H1 (cell line): ENCODE measurements at regions not wholly inside any gene's neighbourhood (a gene's known extent, or its start where the extent isn't known, plus 50 kb on each side); places are given as distances from the start of the nearest gene placed in this dataset.

ENCODE experiments used
- CTCF ChIA-PET: fragments of 300-600 bp; sonication (Branson Sonifier 250); formaldehyde crosslinking; loops from one replicate; lab custom pipeline; 2021; ENCODE audit not compliant: partially characterized antibody; lab: Charles Lee
- POLR2A ChIA-PET: fragments of 300-600 bp; sonication (Branson Sonifier 250); formaldehyde crosslinking; loops from one replicate; lab custom pipeline; 2021; ENCODE audit warnings: inconsistent platforms; ENCODE audit not compliant: partially characterized antibody; lab: Charles Lee
- DNase-seq, 2 experiments: peaks; one replicate each; pipeline versions ENCODE4 v3.0.0 to v3.0.0-alpha.2; 2010 to 2022; ENCODE audit warnings: low spot score in 2 of 2, low read depth in 1 of 2, mixed read lengths in 1 of 2
- FAIRE-seq: peaks from 2 replicates; lab custom pipeline; 2011; peaks lifted over from hg19 to GRCh38; lab: Jason Lieb, UNC
- H2AFZ ChIP-seq: 2 replicates; pipeline ENCODE4 v1.8.1; 2012; ENCODE audit warnings: low read length, inconsistent platforms
- H2AK5ac ChIP-seq: 2 replicates; pipeline ENCODE4 v1.6.1; 2013; ENCODE audit warnings: low read depth, low read length
- H2BK120ac ChIP-seq: replicated peaks from 2 replicates; pipeline ENCODE3; 2013; ENCODE audit warnings: low read depth, low read length, inconsistent platforms
- H2BK12ac ChIP-seq: 2 replicates; pipeline ENCODE4 v1.6.1; 2013; ENCODE audit warnings: low read depth, low read length
- H2BK15ac ChIP-seq: 2 replicates; pipeline ENCODE4 v1.6.1; 2013; ENCODE audit warnings: low read length
- H2BK20ac ChIP-seq: 2 replicates; pipeline ENCODE4 v1.6.1; 2013; ENCODE audit warnings: low read length
- H2BK5ac ChIP-seq: 2 replicates; pipeline ENCODE4 v1.6.1; 2013; ENCODE audit warnings: low read depth, low read length
- H3K14ac ChIP-seq: 2 replicates; pipeline ENCODE4 v1.6.1; 2013; ENCODE audit warnings: inconsistent platforms; ENCODE audit not compliant: insufficient read length
- H3K18ac ChIP-seq: 2 replicates; pipeline ENCODE4 v1.6.1; 2013; ENCODE audit warnings: low read length; ENCODE audit errors: extremely low read depth
- H3K23ac ChIP-seq: 2 replicates; pipeline ENCODE4 v1.6.1; 2013; ENCODE audit warnings: inconsistent platforms; ENCODE audit not compliant: insufficient read length
- H3K23me2 ChIP-seq: 2 replicates; pipeline ENCODE4 v1.6.1; 2013; ENCODE audit warnings: low read depth, low read length
- H3K27ac ChIP-seq: 2 replicates; pipeline ENCODE4 v1.6.1; 2011; ENCODE audit warnings: low read depth, low read length, inconsistent platforms
- H3K27me3 ChIP-seq, 4 experiments: replicated peaks in 1 of 4; 1 replicate in 1 of 4; 2 replicates in 3 of 4; pipeline versions ENCODE4 v1.6.1 to v1.8.1; 2011 to 2013; ENCODE audit warnings: low read length in 3 of 4, mild to moderate bottlenecking in 3 of 4, inconsistent platforms in 2 of 4, mixed read lengths in 2 of 4, moderate library complexity in 1 of 4; ENCODE audit not compliant: control insufficient read depth in 3 of 4, insufficient read depth in 3 of 4; ENCODE audit errors: extremely low read depth in 1 of 4
- H3K36me3 ChIP-seq, 4 experiments: 2 replicates each; pipeline versions ENCODE4 v1.6.1 to v1.8.1; 2011 to 2013; ENCODE audit warnings: mild to moderate bottlenecking in 4 of 4, low read length in 3 of 4, moderate library complexity in 2 of 4, control low read depth in 1 of 4, inconsistent platforms in 1 of 4; ENCODE audit not compliant: insufficient read depth in 4 of 4, control insufficient read depth in 2 of 4
- H3K4ac ChIP-seq: replicated peaks from 2 replicates; pipeline ENCODE3; 2013; ENCODE audit warnings: low read length, low read depth, mixed read lengths, inconsistent platforms; ENCODE audit not compliant: insufficient read length
- H3K4me1 ChIP-seq, 4 experiments: replicated peaks in 1 of 4; 1 replicate in 1 of 4; 2 replicates in 3 of 4; pipeline versions ENCODE4 v1.6.1 to v1.8.1; 2011 to 2013; ENCODE audit warnings: low read length in 3 of 4, inconsistent platforms in 2 of 4, mixed read lengths in 1 of 4; ENCODE audit not compliant: insufficient read depth in 4 of 4, control insufficient read depth in 3 of 4
- H3K4me2 ChIP-seq, 2 experiments: 2 replicates each; pipeline versions ENCODE4 v1.6.1 to v1.8.1; 2011 to 2013; ENCODE audit warnings: low read depth in 2 of 2, low read length in 2 of 2, control low read depth in 1 of 2, inconsistent platforms in 1 of 2, mild to moderate bottlenecking in 1 of 2; ENCODE audit not compliant: insufficient read depth in 1 of 2
- H3K4me3 ChIP-seq, 4 experiments: fragments of 200-600, 300-600 bp in 1 of 4; sonication (generic), shearing (Covaris generic), sonication (Bioruptor Twin) in 1 of 4; 2 replicates each; pipeline versions ENCODE4 v1.5.1 to v1.8.1; 2011 to 2016; ENCODE audit warnings: low read length in 4 of 4, low read depth in 3 of 4, control low read depth in 2 of 4, inconsistent platforms in 2 of 4, mild to moderate bottlenecking in 2 of 4, mixed read lengths in 1 of 4, moderate library complexity in 1 of 4; ENCODE audit not compliant: insufficient read depth in 2 of 4; ENCODE audit errors: extremely low read depth in 1 of 4
- H3K56ac ChIP-seq: replicated peaks from 2 replicates; pipeline ENCODE3; 2013; ENCODE audit warnings: low read depth, mild to moderate bottlenecking, mixed read lengths, low read length, inconsistent platforms; ENCODE audit not compliant: insufficient read length
- H3K79me1 ChIP-seq: 2 replicates; pipeline ENCODE4 v1.6.1; 2013; ENCODE audit warnings: low read depth, low read length, control low read depth
- H3K79me2 ChIP-seq, 2 experiments: 2 replicates each; pipeline versions ENCODE4 v1.6.1 to v1.8.1; 2012 to 2013; ENCODE audit warnings: low read length in 2 of 2, mild to moderate bottlenecking in 2 of 2, inconsistent platforms in 1 of 2; ENCODE audit not compliant: insufficient read depth in 2 of 2, control insufficient read depth in 1 of 2
- H3K9ac ChIP-seq, 4 experiments: replicated peaks in 1 of 4; 1 replicate in 1 of 4; 2 replicates in 3 of 4; pipeline versions ENCODE4 v1.6.1 to v1.8.1; 2011 to 2013; ENCODE audit warnings: low read depth in 3 of 4, low read length in 3 of 4, control low read depth in 2 of 4, mild to moderate bottlenecking in 2 of 4, moderate library complexity in 2 of 4, inconsistent platforms in 1 of 4; ENCODE audit errors: extremely low read depth in 1 of 4
- H3K9me3 ChIP-seq, 2 experiments: 2 replicates each; pipeline versions ENCODE4 v1.6.1 to v1.8.1; 2012 to 2013; ENCODE audit warnings: mild to moderate bottlenecking in 2 of 2, moderate library complexity in 2 of 2, control low read depth in 1 of 2, inconsistent platforms in 1 of 2, low read depth in 1 of 2, low read length in 1 of 2, mixed read lengths in 1 of 2; ENCODE audit not compliant: insufficient read depth in 2 of 2
- H4K20me1 ChIP-seq, 2 experiments: replicated peaks in 1 of 2; 2 replicates each; pipeline versions ENCODE3 to v1.8.1; 2011 to 2013; ENCODE audit warnings: inconsistent platforms in 2 of 2, low read length in 2 of 2, mild to moderate bottlenecking in 1 of 2; ENCODE audit not compliant: insufficient read depth in 2 of 2, control insufficient read depth in 1 of 2
- H4K5ac ChIP-seq: 2 replicates; pipeline ENCODE4 v1.6.1; 2013; ENCODE audit warnings: low read length, low read depth, mixed read lengths, inconsistent platforms; ENCODE audit not compliant: insufficient read length
- H4K8ac ChIP-seq: 2 replicates; pipeline ENCODE4 v1.8.0; 2013; ENCODE audit warnings: mild to moderate bottlenecking, moderate library complexity, low read length, inconsistent platforms; ENCODE audit not compliant: insufficient read depth; ENCODE audit errors: extremely low read depth
- H4K91ac ChIP-seq: replicated peaks from 2 replicates; pipeline ENCODE3; 2013; ENCODE audit warnings: low read length, mixed read lengths, inconsistent platforms; ENCODE audit not compliant: insufficient read length
- ASH2L ChIP-seq: fragments of 200-600, 300-600 bp; sonication (generic); IDR thresholded peaks from one replicate; pipeline ENCODE4 v1.7.1; 2017; ENCODE audit warnings: low read length
- EGR1 ChIP-seq: IDR thresholded peaks from 2 replicates; pipeline ENCODE4 v1.6.1; 2011; ENCODE audit warnings: low read depth, low read length, borderline replicate concordance
- GABPA ChIP-seq: IDR thresholded peaks from 2 replicates; pipeline ENCODE4 v1.6.1; 2011; ENCODE audit warnings: mild to moderate bottlenecking, low read length, moderate library complexity, borderline replicate concordance; ENCODE audit not compliant: insufficient read depth
- HDAC2 ChIP-seq, 2 experiments: fragments of 300-600 bp in 1 of 2; sonication (generic) in 1 of 2; IDR thresholded peaks; 2 replicates each; pipeline ENCODE4 v1.6.1; 2011 to 2012; ENCODE audit warnings: low read depth in 2 of 2, low read length in 2 of 2, mild to moderate bottlenecking in 2 of 2, moderate library complexity in 2 of 2, borderline replicate concordance in 1 of 2, inconsistent platforms in 1 of 2
- HDAC6 ChIP-seq: IDR thresholded peaks from one replicate; pipeline ENCODE4 v1.7.1; 2012; ENCODE audit warnings: low read depth, mild to moderate bottlenecking, inconsistent platforms, low read length, moderate library complexity
- NANOG ChIP-seq: IDR thresholded peaks from 2 replicates; pipeline ENCODE4 v1.6.1; 2011; ENCODE audit warnings: low read length, low read depth, mild to moderate bottlenecking, inconsistent platforms; ENCODE audit not compliant: insufficient read depth, poor library complexity, severe bottlenecking
- POLR2A ChIP-seq, 2 experiments: IDR thresholded peaks; 1 replicate in 1 of 2; 2 replicates in 1 of 2; pipeline ENCODE4 v1.6.1; 2011; ENCODE audit warnings: low read depth in 2 of 2, low read length in 2 of 2, mild to moderate bottlenecking in 2 of 2; ENCODE audit errors: control extremely low read depth in 1 of 2
- POLR2AphosphoS5 ChIP-seq: IDR thresholded peaks from 2 replicates; pipeline ENCODE4 v1.6.1; 2011; ENCODE audit warnings: low read depth, low read length
- RNF2 ChIP-seq: fragments of 200-900, 300-1000 bp; sonication (generic); IDR thresholded peaks from 2 replicates; pipeline ENCODE4 v1.7.1; 2016; ENCODE audit warnings: borderline replicate concordance, low read depth, mild to moderate bottlenecking, antibody characterized with exemption, low read length; ENCODE audit not compliant: poor library complexity, severe bottlenecking; ENCODE audit errors: missing control alignments
- SIRT6 ChIP-seq: IDR thresholded peaks from one replicate; pipeline ENCODE4 v1.7.1; 2012; ENCODE audit warnings: low read length, inconsistent platforms
- SIX5 ChIP-seq: IDR thresholded peaks from 2 replicates; pipeline ENCODE4 v1.6.1; 2011; ENCODE audit warnings: mild to moderate bottlenecking, low read depth, low read length
- TAF1 ChIP-seq: IDR thresholded peaks from 2 replicates; pipeline ENCODE4 v1.6.1; 2011; ENCODE audit warnings: mild to moderate bottlenecking, low read depth, low read length
- TCF12 ChIP-seq: IDR thresholded peaks from 2 replicates; pipeline ENCODE4 v1.6.1; 2011; ENCODE audit warnings: low read depth, mild to moderate bottlenecking, low read length
- WGBS, 2 experiments: shearing (Covaris generic) in 1 of 2; methylation state at CpG; one replicate each; pipeline versions ENCODE4 v1.1.6 to v1.1.7; 2013 to 2015; ENCODE audit warnings: low lambda C conversion rate in 2 of 2, mixed read lengths in 2 of 2, inconsistent platforms in 1 of 2, low coverage in 1 of 2, missing lambda C conversion rate in 1 of 2; ENCODE audit not compliant: insufficient replicate concordance in 2 of 2, insufficient coverage in 1 of 2, insufficient read length in 1 of 2; ENCODE audit errors: extremely low coverage in 1 of 2, missing lambda C conversion rate in 1 of 2; 5-methylcytosine and 5-hydroxymethylcytosine counted together
- TF ChIP-seq, protein P1 (sequence below): IDR thresholded peaks from 2 replicates; pipeline ENCODE4 v1.6.1; 2012; ENCODE audit warnings: low read length, inconsistent platforms

DNA sequence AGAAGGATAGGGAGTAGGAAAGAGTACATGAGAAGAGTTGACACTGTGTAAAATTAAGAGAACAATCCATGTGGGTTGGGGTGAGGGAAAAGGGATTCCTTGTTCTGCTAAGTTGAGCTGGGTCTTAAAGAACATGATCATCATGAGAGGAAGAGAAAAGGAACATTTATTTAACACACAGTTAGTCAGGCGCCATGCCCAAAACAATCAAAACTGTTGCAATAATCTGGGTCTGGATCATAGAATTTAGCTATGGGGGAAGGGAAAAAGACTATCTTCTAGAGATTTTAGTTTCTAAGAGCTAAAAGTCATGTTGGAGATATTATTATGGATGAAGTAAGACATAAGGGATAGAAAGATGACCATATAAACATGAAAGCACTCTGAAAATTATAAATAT is 178.9 kb downstream of the SEM1 start:
- no peaks in the 10 kb centered on the region for H3K23me2 ChIP-seq
- H3K4me2 ChIP-seq: no peak overlapping the region
- no peak overlapping the region for H3K4me3 ChIP-seq
- H2AK5ac ChIP-seq: no peak overlapping the region
- H4K8ac ChIP-seq: no peak overlapping the region
- FAIRE-seq (no peak), DNase-seq (no peak)
- H2BK20ac ChIP-seq: no peak overlapping the region
- H2AFZ ChIP-seq: no peak overlapping the region
- H3K23ac ChIP-seq: no peak overlapping the region
- ChIA-PET CTCF (interaction anchor here (1.2 kb wide), 1 partner anchor 32 kb away, joined by 3 read pairs; no protein-coding TSS in a partner anchor), POLR2A (no interaction called here)
- H3K4ac ChIP-seq: no peak overlapping the region
- H2BK5ac ChIP-seq: no peak overlapping the region
- H2BK120ac ChIP-seq: no peak overlapping the region
- no peaks in the 10 kb centered on the region for H3K9me3 ChIP-seq
- H3K9ac ChIP-seq: no peak overlapping the region
- 100% methylated on average over 1 of the region's 1 CpG; no CpG with 5 or more reads in 1 of the 2 experiments for WGBS, 2 experiments
- H3K18ac ChIP-seq: no peak overlapping the region
- no peak overlapping the region for H4K5ac ChIP-seq
- no peaks in the 10 kb centered on the region for H3K4me1 ChIP-seq
- no peak overlapping the region for H2BK12ac ChIP-seq
- H3K79me2 ChIP-seq: no peaks in the 10 kb centered on the region
- no peaks in the 10 kb centered on the region for H3K79me1 ChIP-seq
- no peaks in the 10 kb centered on the region for H4K20me1 ChIP-seq
- H3K27me3 ChIP-seq: no peaks in the 10 kb centered on the region
- H2BK15ac ChIP-seq: no peak overlapping the region
- no peak overlapping the region for H3K14ac ChIP-seq
- no peak overlapping the region for H4K91ac ChIP-seq
- H3K27ac ChIP-seq: no peak overlapping the region
- no peak overlapping the region for H3K56ac ChIP-seq
- H3K36me3 ChIP-seq: no peaks in the 10 kb centered on the region
- TF ChIP-seq SIRT6 (no peak), POLR2AphosphoS5 (no peak), NANOG (no peak), RNF2 (no peak), SIX5 (no peak), TCF12 (no peak), EGR1 (no peak), GABPA (no peak), POLR2A (IDR thresholded peaks at IDR 0.05; ENCODE audit: control extremely low read depth in 1 of 2, low read depth in 2 of 2, low read length in 2 of 2) (no peak), HDAC2 (IDR thresholded peaks at IDR 0.05; ENCODE audit: borderline replicate concordance in 1 of 2, low read depth in 2 of 2, low read length in 2 of 2) (no peak), HDAC6 (no peak), ASH2L (no peak), TAF1 (no peak)
- TF ChIP-seq, protein P1, sequence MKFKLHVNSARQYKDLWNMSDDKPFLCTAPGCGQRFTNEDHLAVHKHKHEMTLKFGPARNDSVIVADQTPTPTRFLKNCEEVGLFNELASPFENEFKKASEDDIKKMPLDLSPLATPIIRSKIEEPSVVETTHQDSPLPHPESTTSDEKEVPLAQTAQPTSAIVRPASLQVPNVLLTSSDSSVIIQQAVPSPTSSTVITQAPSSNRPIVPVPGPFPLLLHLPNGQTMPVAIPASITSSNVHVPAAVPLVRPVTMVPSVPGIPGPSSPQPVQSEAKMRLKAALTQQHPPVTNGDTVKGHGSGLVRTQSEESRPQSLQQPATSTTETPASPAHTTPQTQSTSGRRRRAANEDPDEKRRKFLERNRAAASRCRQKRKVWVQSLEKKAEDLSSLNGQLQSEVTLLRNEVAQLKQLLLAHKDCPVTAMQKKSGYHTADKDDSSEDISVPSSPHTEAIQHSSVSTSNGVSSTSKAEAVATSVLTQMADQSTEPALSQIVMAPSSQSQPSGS: no peak
